ENCODE measurements at regions not wholly inside any gene's neighbourhood (a gene's known extent, or its start where the extent isn't known, plus 50 kb on each side); places are given as distances from the start of the nearest gene placed in this dataset.

GRCh38 chr3:44186712-44187111 is 55.0 kb upstream of the TOPAZ1 start:
- TF ChIP-seq EZH2 (IDR thresholded peaks at IDR 0.05; ENCODE audit: low read length): no peak
- TF ChIP-seq, protein P1, sequence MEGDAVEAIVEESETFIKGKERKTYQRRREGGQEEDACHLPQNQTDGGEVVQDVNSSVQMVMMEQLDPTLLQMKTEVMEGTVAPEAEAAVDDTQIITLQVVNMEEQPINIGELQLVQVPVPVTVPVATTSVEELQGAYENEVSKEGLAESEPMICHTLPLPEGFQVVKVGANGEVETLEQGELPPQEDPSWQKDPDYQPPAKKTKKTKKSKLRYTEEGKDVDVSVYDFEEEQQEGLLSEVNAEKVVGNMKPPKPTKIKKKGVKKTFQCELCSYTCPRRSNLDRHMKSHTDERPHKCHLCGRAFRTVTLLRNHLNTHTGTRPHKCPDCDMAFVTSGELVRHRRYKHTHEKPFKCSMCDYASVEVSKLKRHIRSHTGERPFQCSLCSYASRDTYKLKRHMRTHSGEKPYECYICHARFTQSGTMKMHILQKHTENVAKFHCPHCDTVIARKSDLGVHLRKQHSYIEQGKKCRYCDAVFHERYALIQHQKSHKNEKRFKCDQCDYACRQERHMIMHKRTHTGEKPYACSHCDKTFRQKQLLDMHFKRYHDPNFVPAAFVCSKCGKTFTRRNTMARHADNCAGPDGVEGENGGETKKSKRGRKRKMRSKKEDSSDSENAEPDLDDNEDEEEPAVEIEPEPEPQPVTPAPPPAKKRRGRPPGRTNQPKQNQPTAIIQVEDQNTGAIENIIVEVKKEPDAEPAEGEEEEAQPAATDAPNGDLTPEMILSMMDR (optimal IDR thresholded peaks at IDR 0.05 in 1 of 3, IDR thresholded peaks at IDR 0.05 in 1 of 3, conservative IDR thresholded peaks at IDR 0.05 in 1 of 3; ENCODE audit: extremely low read depth in 1 of 3, insufficient read depth in 2 of 3, low read length in 3 of 3): no peak

All from keratinocyte (primary cell).